A673 (cell line): ENCODE measurements at regions not wholly inside any gene's neighbourhood (a gene's known extent, or its start where the extent isn't known, plus 50 kb on each side); places are given as distances from the start of the nearest gene placed in this dataset.

Experiments
- CTCF ChIP-seq: fragments of 300-800, 200-600 bp; sonication (generic); conservative IDR thresholded peaks from 2 replicates; pipeline ENCODE4 v1.5.1; 2017; ENCODE audit warnings: low read depth, mild to moderate bottlenecking, antibody characterized with exemption, low read length, moderate library complexity, mixed read lengths
- EZH2 ChIP-seq: fragments of 200-600 bp; sonication (generic); IDR thresholded peaks from 2 replicates; pipeline ENCODE4 v1.6.1; 2017; ENCODE audit warnings: borderline replicate concordance, low read depth, mild to moderate bottlenecking, mixed read lengths, antibody characterized with exemption, low read length; ENCODE audit not compliant: poor library complexity, severe bottlenecking

- no peak for TF ChIP-seq EZH2
- no peak for TF ChIP-seq CTCF
These were observed 207.4 kb upstream of the CHRM3 start for GRCh38 chr1:239178961-239179360.
